C1 segment of cervical spinal cord (tissue), 14 donors: ENCODE measurements at regions not wholly inside any gene's neighbourhood (a gene's known extent, or its start where the extent isn't known, plus 50 kb on each side); places are given as distances from the start of the nearest gene placed in this dataset.
A peak's percentile ranks its signal among the peaks of the same experiment; 100 is the strongest.

Experiments
- DNase-seq, 14 donors: peaks; one replicate each; lab custom pipeline; 2025; lab: John Stamatoyannopoulos, UW

- DNase-seq: no peak
Measured at GRCh38 chr9:129386812-129387177, 208.7 kb upstream of the IER5L start.

- DNase-seq: no peak
Measured at GRCh38 chr9:129385211-129385934, 207.3 kb upstream of the IER5L start.

GRCh38 chr9:129384491-129385210 lies 206.6 kb upstream of the IER5L start:
- DNase-seq: no peak

- peak in 11 of 14 donors; percentile 37 to 76 (median 50) for DNase-seq
Measured at GRCh38 chr9:129383561-129384490, 205.8 kb upstream of the IER5L start.

GRCh38 chr9:129383019-129383560 lies 205.0 kb upstream of the IER5L start:
- DNase-seq: peak in 6 of 14 donors; percentile 46 to 71 (median 58)

GRCh38 chr9:129382281-129383018 lies 204.4 kb upstream of the IER5L start:
- no peak for DNase-seq

- DNase-seq: no peak
Measured at GRCh38 chr9:129381481-129381957, 203.5 kb upstream of the IER5L start.

GRCh38 chr9:129380961-129381401 lies 202.9 kb upstream of the IER5L start:
- no peak for DNase-seq

GRCh38 chr9:129379886-129380285 lies 201.8 kb upstream of the IER5L start:
- DNase-seq: no peak

- no peak for DNase-seq
Measured at GRCh38 chr9:129379181-129379836, 201.2 kb upstream of the IER5L start.

- no peak for DNase-seq
Measured at GRCh38 chr9:129377931-129378661, 200.0 kb upstream of the IER5L start.

GRCh38 chr9:129377181-129377580 lies 199.1 kb upstream of the IER5L start:
- no peak for DNase-seq

GRCh38 chr9:129375845-129376244 lies 197.8 kb upstream of the IER5L start:
- no peak for DNase-seq

GRCh38 chr9:129374651-129375050 lies 196.6 kb upstream of the IER5L start:
- no peak for DNase-seq

GRCh38 chr9:129374231-129374630 lies 196.2 kb upstream of the IER5L start:
- DNase-seq: no peak

- no peak for DNase-seq
Measured at GRCh38 chr9:129373361-129373760, 195.3 kb upstream of the IER5L start.

GRCh38 chr9:129370770-129371169 lies 192.7 kb upstream of the IER5L start:
- DNase-seq: no peak

GRCh38 chr9:129368444-129368978 lies 190.4 kb upstream of the IER5L start:
- no peak for DNase-seq

GRCh38 chr9:129367287-129367686 lies 189.2 kb upstream of the IER5L start:
- DNase-seq: no peak
